GM21786 (cell line): ENCODE measurements at regions not wholly inside any gene's neighbourhood (a gene's known extent, or its start where the extent isn't known, plus 50 kb on each side); places are given as distances from the start of the nearest gene placed in this dataset.
A peak's percentile ranks its signal among the peaks of the same experiment; 100 is the strongest.
"Not testable (repeated sequence)": the region's sequence is repeated elsewhere in the genome, so short reads cannot be mapped to it uniquely, and the experiment has no call there.

Experiments used
- ATAC-seq: cut with Tn5 transposase; IDR thresholded peaks from one replicate; pipeline ENCODE4 v1.9.1; 2021; ENCODE audit not compliant: unreplicated experiment

DNA sequence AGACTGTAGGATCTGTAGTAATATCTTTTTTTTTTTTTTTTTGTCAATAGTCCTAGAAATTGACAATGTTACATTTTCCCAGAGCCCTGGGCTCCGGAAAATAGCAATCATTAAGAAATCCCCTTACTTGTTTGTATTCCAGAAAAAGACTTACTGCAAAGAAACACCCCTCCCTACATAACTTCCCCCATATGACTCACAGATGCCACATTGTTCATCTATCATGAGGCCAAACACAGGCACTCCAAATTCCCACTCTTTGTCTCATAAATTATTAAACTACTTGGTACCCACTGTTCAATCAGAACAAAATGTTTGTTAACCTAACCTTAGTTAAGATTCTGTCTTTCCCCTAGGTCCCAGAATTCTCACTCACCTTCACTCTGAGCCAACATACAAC is 53.5 kb downstream of the TEX51 start:
- ATAC-seq, result no peak

DNA sequence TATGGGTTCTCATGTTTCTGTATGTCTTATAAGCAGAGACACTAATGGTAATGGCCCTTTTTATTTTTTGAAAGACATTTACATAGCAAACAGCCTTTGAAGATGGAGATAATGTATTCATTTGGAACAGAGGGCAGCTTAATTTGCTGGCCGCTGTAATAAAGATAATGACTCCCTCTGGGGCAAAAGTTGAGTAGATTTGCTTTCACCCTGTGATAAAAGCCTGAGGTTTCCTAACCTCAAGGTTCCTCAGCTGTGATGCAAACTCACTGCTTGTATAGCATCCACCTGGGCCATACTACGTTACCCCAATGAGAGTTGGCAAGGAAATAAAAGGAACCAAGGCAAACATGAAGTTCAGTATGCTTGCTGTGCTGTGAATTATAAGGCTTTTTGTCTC is 54.8 kb downstream of the TEX51 start:
- no peak for ATAC-seq

DNA sequence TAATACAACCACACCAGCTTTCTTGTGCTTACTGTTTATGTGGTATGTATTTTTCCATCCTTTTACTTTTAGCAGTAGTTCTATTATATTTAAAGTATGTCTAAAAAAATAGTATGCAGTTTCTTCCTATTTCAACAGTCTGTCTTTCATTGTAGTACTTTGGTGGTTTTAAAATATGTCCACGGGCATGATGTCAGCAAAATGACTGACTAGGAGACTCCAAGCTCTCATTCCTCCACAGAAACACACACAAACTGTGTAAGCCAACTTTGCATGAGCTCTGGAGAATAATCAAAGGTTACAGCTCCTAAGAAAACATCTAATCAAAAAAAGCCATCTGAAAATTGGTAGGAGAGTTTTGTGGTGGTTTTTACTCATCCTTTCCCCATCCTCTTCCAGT is 56.1 kb downstream of the TEX51 start:
- no peak for ATAC-seq

DNA sequence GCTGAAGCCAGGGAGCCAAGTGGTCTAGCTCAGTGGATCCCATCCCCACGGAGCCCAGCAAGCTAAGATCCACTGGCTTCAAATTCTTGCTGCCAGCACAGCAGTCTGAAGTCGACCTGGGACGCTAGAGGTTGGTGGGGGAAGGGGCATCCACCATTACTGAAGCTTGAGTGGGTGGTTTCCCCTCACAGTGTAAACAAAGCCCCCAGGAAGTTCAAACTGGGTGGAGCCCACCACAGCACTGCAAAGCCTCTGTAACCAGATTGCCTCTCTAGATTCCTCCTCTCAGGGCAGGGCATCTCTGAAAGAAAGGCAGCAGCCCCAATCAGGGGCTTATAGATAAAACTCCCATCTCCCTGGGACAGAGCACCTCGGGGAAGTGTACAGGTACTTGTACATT is 58.1 kb downstream of the TEX51 start:
- ATAC-seq, result not testable (repeated sequence)

DNA sequence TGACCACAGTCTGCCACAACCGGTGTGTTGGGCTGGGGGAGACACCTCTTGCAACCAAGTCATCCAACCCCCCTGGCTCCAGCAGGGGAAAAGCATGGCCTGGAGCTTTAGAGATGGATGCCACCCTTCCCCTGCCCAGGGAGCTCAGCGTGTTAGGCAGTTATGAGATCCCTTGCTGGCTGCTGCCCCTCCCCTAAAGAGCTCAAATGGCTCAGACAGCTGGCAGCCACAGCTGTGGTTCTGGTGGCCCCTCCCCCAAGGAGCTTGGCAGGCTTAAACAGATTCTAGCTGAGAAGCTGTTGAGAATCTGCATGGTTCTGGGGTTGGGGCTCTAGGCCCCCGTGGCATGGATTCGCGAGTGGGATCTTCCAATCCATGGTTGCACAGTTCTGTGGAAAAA is 64.7 kb downstream of the TEX51 start:
- ATAC-seq, result no peak

DNA sequence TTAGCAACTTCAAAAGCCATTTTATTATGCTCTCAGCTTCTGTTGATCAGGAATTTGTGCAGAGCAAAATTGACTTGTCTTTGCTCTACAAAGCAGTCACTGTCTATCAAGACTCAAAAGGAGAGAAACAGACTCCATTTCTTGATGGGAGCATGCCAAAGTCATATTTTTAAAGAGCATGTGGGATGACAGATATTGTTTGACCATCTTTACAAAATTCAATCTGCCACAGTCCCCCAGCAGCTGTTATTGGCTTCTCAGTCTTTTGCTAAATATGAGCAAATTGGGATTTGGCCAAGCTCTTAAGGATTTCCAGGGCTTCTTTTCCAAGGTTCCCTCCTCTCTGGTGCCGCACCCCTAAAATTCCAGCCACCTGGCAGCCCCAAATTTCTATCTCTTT is 67.9 kb downstream of the TEX51 start:
- no peak for ATAC-seq

DNA sequence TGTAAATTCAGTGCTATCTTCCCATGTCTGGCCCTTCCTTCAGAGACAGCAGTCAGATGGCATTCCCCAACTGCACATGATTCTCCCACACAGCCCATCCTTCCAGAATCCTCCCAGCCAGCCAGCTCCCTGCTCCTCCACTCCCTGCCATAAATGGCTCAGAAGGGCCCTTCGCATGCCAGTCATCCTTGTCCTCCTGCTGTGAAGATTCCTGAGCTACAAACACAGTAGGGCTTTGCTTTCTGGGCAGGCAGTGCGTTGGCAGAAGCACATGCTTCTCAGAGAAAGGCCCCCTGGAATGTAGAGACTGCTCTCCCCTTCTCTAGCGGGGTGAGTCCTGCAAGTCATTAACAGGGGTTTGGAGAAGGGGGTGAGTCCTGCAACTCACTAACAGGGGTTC is 71.9 kb downstream of the TEX51 start:
- ATAC-seq, result no peak

DNA sequence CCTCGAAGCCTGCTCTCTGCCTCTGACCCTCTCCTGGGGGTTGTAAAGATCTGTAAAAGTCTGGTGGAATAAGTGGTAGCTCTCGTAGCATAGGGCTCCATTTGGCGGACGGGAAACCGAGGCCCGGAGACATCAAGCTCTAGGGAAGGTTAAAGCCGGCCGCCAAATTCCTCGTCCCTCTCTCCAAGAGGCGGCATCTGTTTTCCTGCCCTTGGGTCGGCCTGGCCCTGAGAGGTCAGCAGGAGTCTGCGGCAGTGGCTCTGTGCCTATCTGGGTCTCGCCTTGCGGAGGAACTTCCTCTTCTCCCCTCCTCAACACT is 72.4 kb downstream of the TEX51 start:
- ATAC-seq, result no peak

DNA sequence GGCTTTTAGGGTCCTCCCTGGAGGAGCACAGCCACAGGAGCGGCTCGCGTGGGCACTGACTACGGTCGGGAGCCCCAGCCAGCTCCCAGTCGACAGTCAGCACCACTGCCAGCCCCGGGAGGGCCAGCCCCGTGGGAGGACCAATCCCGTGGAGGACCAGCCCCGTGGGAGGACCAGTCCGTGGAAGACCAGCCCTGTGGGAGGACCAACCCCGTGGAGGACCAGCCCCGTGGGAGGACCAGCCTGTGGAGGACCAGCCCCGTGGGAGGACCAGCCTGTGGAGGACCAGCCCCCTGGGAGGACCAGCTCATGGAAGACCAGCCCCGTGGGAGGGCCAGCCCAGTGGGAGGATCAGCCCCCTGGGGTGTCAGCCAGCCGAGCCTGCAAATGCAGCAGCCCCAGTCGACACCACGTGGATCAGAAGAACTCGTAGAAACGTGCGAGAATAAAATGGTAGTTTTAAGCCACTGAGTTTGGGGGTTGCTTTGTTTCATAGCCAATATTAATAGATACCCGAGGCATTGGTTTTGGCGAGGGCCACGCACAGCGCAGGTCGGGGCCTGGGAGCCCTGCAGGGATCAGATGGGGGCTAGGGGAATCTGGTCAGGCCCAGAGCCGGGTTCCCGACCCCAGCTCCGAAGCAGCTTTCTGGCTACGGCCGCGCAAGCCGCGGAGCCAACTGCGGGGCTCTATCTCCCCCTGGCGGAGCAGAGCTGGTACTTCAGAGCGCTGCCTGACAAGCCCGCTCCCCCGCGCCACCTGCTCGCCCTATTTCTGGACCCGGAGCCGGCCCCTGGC is 73.0 kb downstream of the TEX51 start:
- peak; percentile 92 for ATAC-seq

DNA sequence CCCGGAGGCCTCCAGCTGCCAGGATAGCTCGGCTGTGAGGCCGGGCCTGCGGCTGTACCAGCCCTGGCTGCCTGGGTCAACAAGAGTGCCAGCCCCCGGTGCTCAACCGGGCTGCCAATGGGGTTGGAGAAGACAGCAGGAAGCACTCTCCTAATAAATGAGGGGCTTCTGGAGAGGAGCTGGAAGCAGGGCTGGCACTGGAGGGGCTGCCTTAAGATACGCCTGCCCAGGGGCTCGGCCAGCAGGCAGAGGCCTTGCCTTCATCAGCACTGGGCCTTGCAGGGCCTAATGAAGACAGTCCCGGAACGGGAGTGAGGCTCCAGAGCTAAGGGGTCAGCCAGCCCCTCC is 73.6 kb downstream of the TEX51 start:
- ATAC-seq, result peak; percentile 4

DNA sequence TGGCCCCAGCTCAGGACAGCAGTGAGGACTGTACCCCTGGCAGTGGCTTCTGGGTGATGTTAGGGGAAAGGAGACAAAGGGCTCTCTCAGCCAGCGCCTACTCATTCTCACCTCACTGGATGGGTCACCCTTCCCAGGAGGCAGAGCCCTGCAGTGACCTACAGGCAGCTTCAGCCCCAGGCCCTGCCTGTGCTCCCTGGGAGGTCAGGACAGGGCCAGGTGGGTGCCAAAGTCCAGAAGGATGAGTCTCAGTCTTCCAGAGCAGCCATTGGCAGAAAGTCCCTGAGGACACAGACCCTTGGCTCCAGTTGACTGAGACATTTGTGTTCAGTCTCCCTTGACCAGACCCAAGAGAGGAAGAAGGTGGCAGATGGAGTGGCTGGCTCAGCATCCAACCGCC is 75.1 kb downstream of the TEX51 start:
- ATAC-seq, result no peak

DNA sequence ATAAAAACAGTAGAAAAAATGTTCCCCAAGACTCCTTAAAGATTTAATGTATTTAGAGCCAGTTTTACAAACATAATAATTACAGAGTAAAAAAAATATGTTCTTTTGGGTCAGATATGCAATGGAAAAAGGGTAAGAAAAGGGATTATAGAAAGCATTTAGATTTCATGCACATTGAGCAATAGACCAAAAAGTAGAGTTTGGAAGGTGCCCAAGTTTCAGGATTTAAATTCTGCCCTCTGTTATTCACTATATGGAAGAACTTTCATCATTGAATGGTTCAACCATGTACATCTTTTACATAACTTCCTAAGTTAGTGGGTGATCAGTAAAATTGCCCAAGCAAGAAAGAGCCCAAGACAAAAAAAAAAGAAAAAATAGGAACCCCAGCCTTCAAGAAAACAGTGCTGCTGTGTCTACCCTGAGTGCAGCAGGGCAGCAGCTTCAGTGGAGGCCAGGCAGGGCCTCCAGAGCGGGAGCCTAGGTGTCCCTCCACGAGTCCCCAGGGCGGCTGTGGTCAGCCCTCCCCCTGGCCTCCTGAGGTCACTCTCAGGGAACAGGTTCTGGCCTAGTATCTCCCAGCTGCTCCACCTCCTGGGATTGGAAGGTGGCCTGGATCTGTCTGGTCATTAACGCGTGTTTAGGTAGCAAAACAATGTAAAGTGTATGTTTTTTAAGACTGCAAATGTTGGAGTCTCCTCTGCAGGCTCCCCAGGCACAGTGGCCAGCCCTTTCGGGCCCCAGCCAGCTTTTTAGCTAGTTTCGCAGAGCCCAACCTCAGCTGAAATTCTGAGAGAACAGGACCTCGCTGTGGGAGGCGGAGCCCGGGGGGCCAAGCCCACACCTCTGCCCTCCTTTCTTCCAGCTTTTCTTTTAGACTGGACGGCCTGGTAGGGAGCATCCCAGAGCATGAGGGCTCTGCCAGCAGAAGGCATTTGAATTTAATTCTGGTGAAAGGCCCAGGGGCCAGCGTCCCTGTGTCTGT is 77.3 kb downstream of the TEX51 start:
- no peak for ATAC-seq

DNA sequence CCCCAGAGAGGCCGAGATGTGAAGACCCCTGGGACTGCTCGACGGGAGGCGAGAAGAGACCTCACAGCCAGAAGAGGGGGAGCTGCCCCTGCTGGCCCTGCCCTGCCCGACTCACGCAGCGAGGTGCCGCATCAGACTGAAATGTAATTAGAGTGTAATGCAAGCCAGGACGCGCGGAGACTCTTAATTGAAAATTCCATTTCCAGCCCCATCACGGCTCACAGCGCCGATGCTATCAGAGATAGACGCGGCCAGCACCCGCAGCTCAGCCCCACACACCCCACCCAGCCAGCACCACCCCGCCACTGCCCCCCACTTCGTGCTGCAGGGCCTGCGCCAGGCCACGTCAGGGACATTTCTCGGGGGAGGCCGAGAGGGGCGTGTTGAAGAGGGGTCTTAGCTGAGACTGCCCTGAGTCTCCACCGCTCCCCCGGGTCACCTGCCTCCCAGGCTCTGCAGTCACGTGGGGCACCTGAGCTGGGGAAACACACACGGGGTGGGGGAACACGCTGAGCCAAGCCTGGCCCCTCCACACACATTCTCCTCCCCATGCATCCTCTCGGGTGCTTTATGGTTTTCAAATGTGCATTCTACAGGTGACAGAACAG is 78.1 kb downstream of the TEX51 start:
- no peak for ATAC-seq

DNA sequence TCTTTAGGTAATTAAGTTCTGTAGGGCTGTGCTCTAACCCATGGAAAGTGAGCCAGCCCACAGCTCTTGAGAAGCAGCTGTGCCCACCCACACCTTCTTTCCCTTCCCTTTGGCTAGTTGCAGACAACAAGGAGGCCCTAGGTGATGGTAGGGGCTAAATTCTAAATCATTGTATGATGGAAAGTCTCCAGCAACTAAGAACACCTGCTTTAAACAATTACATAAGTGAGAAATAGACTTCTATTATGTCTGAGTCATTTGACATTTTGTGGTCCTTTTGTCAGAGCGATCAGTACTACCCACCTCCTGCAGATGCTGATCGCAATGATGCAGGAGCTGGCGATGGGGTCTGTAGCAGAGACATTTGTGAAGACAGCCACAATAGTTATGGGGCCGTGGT is 79.6 kb downstream of the TEX51 start:
- no peak for ATAC-seq

DNA sequence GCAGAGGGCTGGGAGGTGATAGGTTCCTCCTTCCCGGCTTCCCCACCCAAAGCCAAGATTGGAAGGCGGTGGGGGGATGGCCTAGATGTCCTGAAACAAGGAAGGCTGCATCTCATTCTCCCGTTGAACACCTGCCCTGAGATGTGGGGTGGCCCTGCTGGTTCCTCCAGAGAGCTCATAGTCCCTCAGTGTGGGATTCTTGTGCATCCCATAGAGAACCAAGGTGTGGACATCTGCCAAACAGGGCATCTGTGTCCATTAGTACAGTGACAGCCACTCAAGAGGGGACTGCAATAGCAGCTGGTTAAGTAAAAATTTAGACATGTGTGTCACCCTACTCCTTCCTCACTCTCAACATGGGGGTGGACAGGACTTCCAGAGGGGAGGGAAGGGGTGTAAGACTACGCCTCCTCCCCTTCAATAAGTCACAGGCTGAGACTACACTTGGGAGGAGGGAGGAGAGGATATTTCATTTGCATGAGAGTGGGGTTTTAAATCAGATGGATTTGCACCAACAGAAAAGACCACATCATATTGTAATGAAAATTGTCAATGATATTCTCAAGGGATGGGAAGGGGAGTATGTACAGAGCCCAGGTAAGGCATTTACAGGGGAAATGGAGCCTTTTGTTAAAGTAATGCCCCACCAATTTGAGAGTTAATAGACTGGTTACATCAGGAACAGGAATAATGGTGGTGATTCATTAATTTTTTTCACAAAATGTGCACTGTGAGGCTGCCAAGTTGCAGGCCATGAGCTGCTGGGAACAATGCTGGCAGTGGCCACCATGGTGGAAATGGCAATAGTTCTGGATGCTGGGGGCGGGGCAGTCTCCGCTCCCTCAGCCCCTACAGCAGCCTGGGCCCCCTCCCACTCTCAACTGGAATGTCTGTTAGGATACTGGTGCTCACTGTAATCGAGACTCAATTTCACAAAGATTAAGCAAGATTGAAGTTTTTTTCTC is 80.6 kb downstream of the TEX51 start:
- ATAC-seq, result no peak

DNA sequence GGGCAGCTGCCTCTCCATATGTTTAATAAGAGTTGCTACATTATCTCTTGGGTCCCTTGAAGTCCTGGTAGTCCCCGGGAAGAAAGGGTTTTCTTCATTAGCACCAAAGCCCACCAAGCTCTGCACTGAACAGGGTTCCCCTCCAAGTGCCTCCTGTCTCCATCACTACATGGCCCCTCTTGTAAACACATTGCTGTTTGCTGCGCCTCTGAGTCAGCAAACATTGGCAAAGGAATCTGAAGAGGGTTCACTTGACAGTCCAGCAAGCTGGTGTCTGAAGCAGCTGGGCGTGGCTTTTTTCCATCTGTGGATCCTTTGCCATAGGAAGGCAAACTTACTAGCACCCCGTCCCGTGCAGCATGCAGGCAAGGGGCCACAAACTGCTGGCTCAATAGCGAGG is 82.8 kb downstream of the TEX51 start:
- ATAC-seq, result no peak

DNA sequence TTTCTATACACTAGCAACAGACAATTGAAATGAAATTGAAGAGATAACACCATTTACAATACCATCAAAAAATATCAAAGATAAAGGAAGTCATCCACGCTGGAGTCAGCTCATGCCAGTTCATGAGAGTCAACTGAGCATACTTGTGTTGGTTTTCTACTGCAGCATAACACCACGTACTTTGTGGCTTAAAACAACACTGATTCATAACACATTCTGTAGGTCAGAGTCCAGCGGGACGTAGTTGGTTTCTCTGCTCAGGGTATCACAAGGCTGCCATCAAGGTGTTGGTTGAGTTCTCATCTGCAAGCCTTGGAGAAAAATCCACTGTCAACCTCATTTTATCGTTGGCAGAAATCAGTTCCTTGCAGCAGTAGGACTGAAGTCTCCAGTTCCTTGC is 84.2 kb downstream of the TEX51 start:
- ATAC-seq, result no peak

DNA sequence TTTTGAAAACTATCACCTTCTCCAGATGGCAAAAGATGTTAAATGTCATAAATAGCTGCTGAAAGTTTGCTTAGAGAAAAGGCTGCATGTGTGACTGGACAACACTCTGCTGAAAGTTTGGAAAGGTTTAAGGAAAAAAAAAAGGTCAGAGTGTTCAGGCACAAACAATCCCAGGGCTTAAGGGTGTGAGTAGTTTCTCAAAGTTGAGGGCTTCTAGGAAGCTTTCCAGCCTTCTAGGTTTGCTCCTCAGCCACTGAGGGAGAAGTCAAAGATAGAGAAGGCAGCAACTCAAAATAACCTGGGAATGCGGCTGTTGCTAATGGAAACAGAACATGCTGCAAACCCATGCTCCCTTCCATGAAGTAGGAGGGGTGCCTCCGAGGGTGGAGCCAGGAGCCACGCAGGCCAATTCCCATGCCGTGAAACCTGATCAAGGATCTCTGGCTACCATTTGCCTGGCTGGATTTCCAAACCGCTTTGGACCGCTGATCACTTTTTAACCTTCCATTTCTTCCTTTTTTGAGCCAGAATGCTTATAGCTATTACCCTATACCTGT is 88.0 kb downstream of the TEX51 start:
- ATAC-seq, result no peak

DNA sequence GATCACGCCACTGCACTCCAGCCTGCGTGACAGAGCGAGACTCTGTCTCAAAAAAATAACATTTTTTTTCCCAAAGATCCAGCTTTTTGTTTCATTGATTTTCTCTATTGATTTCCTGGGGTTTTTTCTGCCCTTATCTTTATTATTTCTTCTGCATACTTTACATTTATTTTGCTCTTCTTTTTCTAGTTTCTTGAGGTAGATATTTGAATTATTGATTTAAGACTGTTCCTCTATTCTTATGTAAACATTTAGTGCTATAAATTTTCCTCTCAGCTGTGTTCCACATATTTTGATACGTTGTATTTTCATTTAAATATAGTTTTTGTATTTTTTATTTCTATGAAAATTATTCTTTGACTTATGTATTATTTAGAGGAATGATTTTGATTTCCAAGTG is 89.8 kb downstream of the TEX51 start:
- ATAC-seq, result no peak

DNA sequence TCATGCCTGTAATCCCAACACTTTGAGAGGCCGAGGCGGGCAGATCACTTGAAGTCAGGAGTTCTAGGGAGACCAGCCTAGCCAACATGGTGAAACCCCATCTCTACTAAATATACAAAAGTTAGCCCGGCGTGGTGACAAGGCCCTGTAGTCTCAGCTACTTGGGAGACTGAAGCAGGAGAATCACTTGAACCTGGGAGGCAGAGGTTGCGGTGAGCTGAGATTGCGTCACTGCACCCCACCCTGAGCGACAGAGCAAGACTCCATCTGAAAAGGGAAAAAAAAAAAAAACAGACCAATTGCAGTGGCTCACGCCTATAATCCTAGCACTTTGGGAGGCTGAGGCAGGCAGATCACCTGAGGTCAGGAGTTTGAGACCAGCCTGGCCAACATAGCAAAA is 90.4 kb downstream of the TEX51 start:
- ATAC-seq, result not testable (repeated sequence)

DNA sequence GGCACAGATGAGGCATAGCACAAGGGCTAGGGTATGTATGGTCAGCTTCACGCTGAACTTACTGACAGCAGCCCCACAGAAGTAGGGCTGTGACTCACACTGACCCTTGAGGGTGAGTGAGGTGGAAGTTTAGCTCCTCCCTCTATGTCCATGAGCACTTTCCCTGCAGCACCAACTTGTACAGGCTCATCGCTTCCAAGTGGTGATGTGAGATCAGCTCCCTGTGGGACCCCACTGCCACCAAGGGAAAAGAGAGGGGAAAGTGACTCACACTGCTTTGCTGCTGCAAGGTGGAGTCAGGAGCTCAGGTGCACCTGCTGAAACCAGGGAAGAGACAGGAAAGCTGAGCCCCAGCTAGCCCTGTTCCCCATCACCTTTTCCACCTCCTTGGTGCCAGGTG is 91.5 kb downstream of the TEX51 start:
- no peak for ATAC-seq
